ENCODE measurements at regions not wholly inside any gene's neighbourhood (a gene's known extent, or its start where the extent isn't known, plus 50 kb on each side); places are given as distances from the start of the nearest gene placed in this dataset.
A peak's percentile ranks its signal among the peaks of the same experiment; 100 is the strongest.

DNA sequence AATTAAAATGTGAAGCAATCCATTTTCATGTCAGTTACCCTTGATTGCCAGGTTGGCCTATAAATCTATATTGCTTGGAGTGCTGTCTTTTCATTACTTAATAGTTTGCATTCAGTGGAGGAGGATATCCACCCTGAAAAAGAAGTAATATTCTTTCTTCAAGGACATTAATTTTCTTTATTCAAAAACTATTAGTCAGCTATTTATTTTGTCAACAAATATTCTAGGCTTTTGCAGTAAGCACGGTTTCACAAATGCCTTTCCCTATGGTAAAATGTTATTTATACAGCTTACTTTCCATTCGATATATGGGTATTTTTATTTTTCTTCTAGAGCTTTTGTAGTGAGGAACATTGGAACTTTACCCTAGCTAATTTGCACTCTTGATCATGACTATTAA, 1176.9 kb upstream of the NUDT12 start:
- no TSS peak for BruUV-seq (replicated peaks)
- in situ Hi-C loops (cut with MboI; ENCODE audit: low sequenced_read_pairs) (no loop called here), dilution Hi-C loops (cut with HindIII; ENCODE audit: low sequenced_read_pairs, unreplicated experiment) (no loop called here), intact Hi-C loops (cut with micrococcal nuclease) (no loop called here)
- H3K4me3 ChIP-seq (ENCODE audit: insufficient read depth, low read depth, low read length), result no peak overlapping the region
- no peak overlapping the region for H2BK120ac ChIP-seq (ENCODE audit: low read depth, low read length)
- ChIA-PET CTCF (no interaction called here), POLR2A (ENCODE audit: unreplicated experiment) (no interaction called here)
- no peaks in the 10 kb centered on the region for H3K79me1 ChIP-seq (ENCODE audit: low read depth in 1 of 2, low read length in 2 of 2)
- H3K9me1 ChIP-seq (ENCODE audit: insufficient read depth, low read length), result no peaks in the 10 kb centered on the region
- no peak overlapping the region for H3K4ac ChIP-seq (ENCODE audit: low read depth, low read length)
- no peak overlapping the region for H3K27ac ChIP-seq (ENCODE audit: insufficient read depth, low read length)
- DNase-seq (no peak), ATAC-seq (ENCODE audit: low read depth) (no peak)
- no peak overlapping the region for H2BK20ac ChIP-seq (ENCODE audit: low read depth, low read length)
- H3K14ac ChIP-seq (replicated peaks; ENCODE audit: low read depth, low read length), result no peak overlapping the region
- H3K4me2 ChIP-seq (ENCODE audit: low read depth, low read length), result no peak overlapping the region
- H3K56ac ChIP-seq (ENCODE audit: extremely low read depth, insufficient read depth, low read length), result no peak overlapping the region
- no peak overlapping the region for H4K5ac ChIP-seq (ENCODE audit: low read depth, low read length)
- TF ChIP-seq RFX5 (IDR thresholded peaks at IDR 0.05; ENCODE audit: low read depth, low read length) (no peak), MAFK (IDR thresholded peaks at IDR 0.05; ENCODE audit: low read depth, low read length) (peak; percentile 27; the same call in 1 of the 2 replicates)
- H2AFZ ChIP-seq (replicated peaks; ENCODE audit: low read length, poor library complexity), result no peak overlapping the region
- H3K18ac ChIP-seq (ENCODE audit: low read depth, low read length), result no peak overlapping the region
- H4K20me1 ChIP-seq (ENCODE audit: insufficient read depth, low read length), result no peaks in the 10 kb centered on the region
- no peak overlapping the region for H2AK5ac ChIP-seq (ENCODE audit: low read depth, low read length)
- no peak overlapping the region for H4K8ac ChIP-seq (ENCODE audit: low read depth in 2 of 2, low read length in 2 of 2)
- no peak overlapping the region for H2AK9ac ChIP-seq (replicated peaks; ENCODE audit: low read depth, low read length, poor library complexity)
- no peak overlapping the region for H4K91ac ChIP-seq (ENCODE audit: insufficient read depth, low read depth, low read length)
- H3K4me1 ChIP-seq (ENCODE audit: control insufficient read depth, insufficient read depth, low read length), result no peaks in the 10 kb centered on the region
- peaks cover 3% of the 10 kb centered on the region; the same call in 1 of the 2 replicates for H3K9me3 ChIP-seq (ENCODE audit: control insufficient read depth, insufficient read depth, low read length)
- H3K36me3 ChIP-seq (ENCODE audit: control insufficient read depth, insufficient read depth, low read length), result no peaks in the 10 kb centered on the region
- no CpG with 5 or more reads among the region's 2 CpGs for WGBS, 2 experiments (ENCODE audit: extremely low coverage in 2 of 2, insufficient read length in 1 of 2)
- H2BK15ac ChIP-seq (ENCODE audit: low read depth, low read length), result no peak overlapping the region
- H3K23ac ChIP-seq (ENCODE audit: low read depth, low read length), result no peak overlapping the region
- H3K27me3 ChIP-seq (ENCODE audit: control insufficient read depth, insufficient read depth, low read length), result no peaks in the 10 kb centered on the region
- H2BK5ac ChIP-seq (ENCODE audit: low read depth, low read length, poor library complexity, severe bottlenecking), result no peak overlapping the region
- no peak overlapping the region for H3K9ac ChIP-seq (ENCODE audit: low read depth, low read length)

Data from IMR-90 (cell line).